Breast epithelium (tissue), 3 donors: ENCODE measurements at regions not wholly inside any gene's neighbourhood (a gene's known extent, or its start where the extent isn't known, plus 50 kb on each side); places are given as distances from the start of the nearest gene placed in this dataset.

Experiments used
- CTCF ChIP-seq, 3 donors: fragments of 450-650 bp; IDR thresholded peaks; one replicate each; pipeline ENCODE4 v1.5.1; 2016 to 2017; ENCODE audit warnings: antibody characterized with exemption in 3 of 3, mild to moderate bottlenecking in 3 of 3, moderate library complexity in 3 of 3
- POLR2A ChIP-seq: fragments of 450-650 bp; IDR thresholded peaks from one replicate; pipeline ENCODE4 v1.6.1; 2016; ENCODE audit warnings: antibody characterized with exemption, mild to moderate bottlenecking, moderate library complexity
- POLR2AphosphoS5 ChIP-seq, 3 donors: sonication (generic); formaldehyde crosslinking; IDR thresholded peaks; one replicate each; pipeline ENCODE4 v1.6.1; 2017; ENCODE audit warnings: antibody characterized with exemption in 3 of 3

GRCh38 chr1:74824497-74825107 is 91.7 kb downstream of the TYW3 start:
- TF ChIP-seq CTCF (IDR thresholded peaks at IDR 0.05) (no peak), POLR2AphosphoS5 (IDR thresholded peaks at IDR 0.05) (no peak), POLR2A (no peak)
